HL-60 (cell line): ENCODE measurements at regions not wholly inside any gene's neighbourhood (a gene's known extent, or its start where the extent isn't known, plus 50 kb on each side); places are given as distances from the start of the nearest gene placed in this dataset.
"Not testable (repeated sequence)": the region's sequence is repeated elsewhere in the genome, so short reads cannot be mapped to it uniquely, and the experiment has no call there.

Source experiments
- DNase-seq, 2 experiments: peaks; one replicate each; pipeline ENCODE4 v3.0.0-alpha.2; 2010 to 2020; ENCODE audit warnings: low read depth in 1 of 2, low spot score in 1 of 2
- H3K27ac ChIP-seq: fragments of 250-450 bp; sonication (Bioruptor Pico); replicated peaks from 2 replicates; pipeline ENCODE4 v1.5.1; 2020; ENCODE audit warnings: mild to moderate bottlenecking, moderate library complexity
- H3K27me3 ChIP-seq: fragments of 250-450 bp; sonication (Bioruptor Pico); 2 replicates; pipeline ENCODE4 v1.5.1; 2021; ENCODE audit warnings: mild to moderate bottlenecking, moderate library complexity; ENCODE audit not compliant: insufficient read depth, poor library complexity, severe bottlenecking
- H3K4me3 ChIP-seq: replicated peaks from 2 replicates; pipeline ENCODE4 v1.5.1; 2011; ENCODE audit warnings: mild to moderate bottlenecking, control low read depth, low read length; ENCODE audit not compliant: insufficient read depth
- GABPA ChIP-seq: IDR thresholded peaks from 2 replicates; pipeline ENCODE4 v1.6.1; 2012; ENCODE audit warnings: low read depth
- POLR2AphosphoS5 ChIP-seq: IDR thresholded peaks from 2 replicates; pipeline ENCODE4 v1.6.1; 2012; ENCODE audit warnings: low read depth
- SPI1 ChIP-seq: IDR thresholded peaks from 2 replicates; pipeline ENCODE4 v1.6.1; 2012; ENCODE audit warnings: low read depth, mild to moderate bottlenecking, borderline replicate concordance
- TF ChIP-seq, protein P1 (sequence below): IDR thresholded peaks from 2 replicates; pipeline ENCODE4 v1.6.1; 2012; ENCODE audit warnings: low read depth; ENCODE audit not compliant: insufficient replicate concordance
- TF ChIP-seq, protein P2 (sequence below): IDR thresholded peaks from one replicate; pipeline ENCODE4 v1.5.1; 2011; ENCODE audit warnings: low read length, control low read depth, inconsistent platforms; ENCODE audit not compliant: insufficient read depth

DNA sequence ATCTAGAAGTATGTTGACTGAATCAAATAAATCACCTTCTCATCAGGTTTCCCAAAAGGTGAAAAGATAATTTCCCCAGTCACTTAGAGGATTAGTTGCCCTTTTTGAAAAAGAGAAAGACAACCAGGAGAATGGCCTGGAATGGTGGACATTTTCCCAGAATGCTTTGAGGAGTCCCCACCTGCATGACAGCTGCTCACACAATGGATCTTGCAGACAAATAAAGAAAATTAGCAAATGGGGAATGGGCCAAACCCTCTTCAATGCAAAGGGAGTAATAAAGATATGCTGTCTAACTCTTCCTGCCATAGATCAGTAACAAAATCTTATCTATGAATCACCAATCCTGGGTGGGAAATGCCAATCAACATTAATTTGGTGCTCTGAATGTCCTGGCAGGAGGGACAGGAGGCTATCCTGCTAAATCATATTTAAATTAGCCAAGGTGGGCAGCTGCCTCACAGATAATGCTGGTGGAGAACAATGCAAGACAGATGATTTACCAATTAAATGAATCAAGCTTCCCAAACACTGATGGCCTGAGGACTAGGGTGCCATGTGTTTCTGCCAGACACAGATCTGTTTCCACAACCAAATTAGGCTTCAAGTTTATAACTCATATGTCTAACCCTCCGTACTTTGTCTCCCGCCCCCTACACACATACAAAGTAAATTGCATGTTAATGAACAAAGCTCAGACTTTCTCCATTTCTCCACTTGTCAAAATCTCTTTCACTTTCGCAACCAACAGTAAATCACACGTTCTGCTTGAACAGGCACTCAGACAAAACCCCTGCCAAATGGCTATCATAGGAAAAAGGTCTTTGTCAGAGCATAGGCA is 488.0 kb upstream of the PLXNA2 start:
- peaks cover 4% of the 10 kb centered on the region for H3K27me3 ChIP-seq
- TF ChIP-seq, protein P1, sequence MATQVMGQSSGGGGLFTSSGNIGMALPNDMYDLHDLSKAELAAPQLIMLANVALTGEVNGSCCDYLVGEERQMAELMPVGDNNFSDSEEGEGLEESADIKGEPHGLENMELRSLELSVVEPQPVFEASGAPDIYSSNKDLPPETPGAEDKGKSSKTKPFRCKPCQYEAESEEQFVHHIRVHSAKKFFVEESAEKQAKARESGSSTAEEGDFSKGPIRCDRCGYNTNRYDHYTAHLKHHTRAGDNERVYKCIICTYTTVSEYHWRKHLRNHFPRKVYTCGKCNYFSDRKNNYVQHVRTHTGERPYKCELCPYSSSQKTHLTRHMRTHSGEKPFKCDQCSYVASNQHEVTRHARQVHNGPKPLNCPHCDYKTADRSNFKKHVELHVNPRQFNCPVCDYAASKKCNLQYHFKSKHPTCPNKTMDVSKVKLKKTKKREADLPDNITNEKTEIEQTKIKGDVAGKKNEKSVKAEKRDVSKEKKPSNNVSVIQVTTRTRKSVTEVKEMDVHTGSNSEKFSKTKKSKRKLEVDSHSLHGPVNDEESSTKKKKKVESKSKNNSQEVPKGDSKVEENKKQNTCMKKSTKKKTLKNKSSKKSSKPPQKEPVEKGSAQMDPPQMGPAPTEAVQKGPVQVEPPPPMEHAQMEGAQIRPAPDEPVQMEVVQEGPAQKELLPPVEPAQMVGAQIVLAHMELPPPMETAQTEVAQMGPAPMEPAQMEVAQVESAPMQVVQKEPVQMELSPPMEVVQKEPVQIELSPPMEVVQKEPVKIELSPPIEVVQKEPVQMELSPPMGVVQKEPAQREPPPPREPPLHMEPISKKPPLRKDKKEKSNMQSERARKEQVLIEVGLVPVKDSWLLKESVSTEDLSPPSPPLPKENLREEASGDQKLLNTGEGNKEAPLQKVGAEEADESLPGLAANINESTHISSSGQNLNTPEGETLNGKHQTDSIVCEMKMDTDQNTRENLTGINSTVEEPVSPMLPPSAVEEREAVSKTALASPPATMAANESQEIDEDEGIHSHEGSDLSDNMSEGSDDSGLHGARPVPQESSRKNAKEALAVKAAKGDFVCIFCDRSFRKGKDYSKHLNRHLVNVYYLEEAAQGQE: no peak
- TF ChIP-seq SPI1 (no peak), GABPA (no peak), POLR2AphosphoS5 (no peak)
- TF ChIP-seq, protein P2, sequence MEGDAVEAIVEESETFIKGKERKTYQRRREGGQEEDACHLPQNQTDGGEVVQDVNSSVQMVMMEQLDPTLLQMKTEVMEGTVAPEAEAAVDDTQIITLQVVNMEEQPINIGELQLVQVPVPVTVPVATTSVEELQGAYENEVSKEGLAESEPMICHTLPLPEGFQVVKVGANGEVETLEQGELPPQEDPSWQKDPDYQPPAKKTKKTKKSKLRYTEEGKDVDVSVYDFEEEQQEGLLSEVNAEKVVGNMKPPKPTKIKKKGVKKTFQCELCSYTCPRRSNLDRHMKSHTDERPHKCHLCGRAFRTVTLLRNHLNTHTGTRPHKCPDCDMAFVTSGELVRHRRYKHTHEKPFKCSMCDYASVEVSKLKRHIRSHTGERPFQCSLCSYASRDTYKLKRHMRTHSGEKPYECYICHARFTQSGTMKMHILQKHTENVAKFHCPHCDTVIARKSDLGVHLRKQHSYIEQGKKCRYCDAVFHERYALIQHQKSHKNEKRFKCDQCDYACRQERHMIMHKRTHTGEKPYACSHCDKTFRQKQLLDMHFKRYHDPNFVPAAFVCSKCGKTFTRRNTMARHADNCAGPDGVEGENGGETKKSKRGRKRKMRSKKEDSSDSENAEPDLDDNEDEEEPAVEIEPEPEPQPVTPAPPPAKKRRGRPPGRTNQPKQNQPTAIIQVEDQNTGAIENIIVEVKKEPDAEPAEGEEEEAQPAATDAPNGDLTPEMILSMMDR: no peak
- H3K27ac ChIP-seq: no peak overlapping the region
- no peak overlapping the region for H3K4me3 ChIP-seq
- DNase-seq: no peak

DNA sequence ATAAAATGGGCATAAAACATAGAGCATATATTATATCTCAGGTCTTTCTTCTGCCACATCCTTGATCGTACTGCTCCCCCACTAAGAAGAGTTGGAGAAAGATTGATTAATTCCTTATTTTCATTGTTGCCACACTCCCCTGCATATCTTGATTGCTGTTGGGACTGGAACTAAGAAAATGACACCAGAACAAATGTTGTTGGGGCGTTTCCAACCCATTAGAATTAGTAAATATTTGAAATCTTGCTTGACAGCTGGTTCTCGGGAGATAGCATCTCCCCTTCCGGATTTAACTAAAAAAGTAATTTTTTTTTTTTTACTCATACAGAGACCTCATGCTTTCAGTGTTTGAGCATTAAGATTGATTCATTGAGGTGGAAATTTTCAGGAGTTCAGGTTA is 493.0 kb upstream of the PLXNA2 start:
- no peak overlapping the region for H3K4me3 ChIP-seq

DNA sequence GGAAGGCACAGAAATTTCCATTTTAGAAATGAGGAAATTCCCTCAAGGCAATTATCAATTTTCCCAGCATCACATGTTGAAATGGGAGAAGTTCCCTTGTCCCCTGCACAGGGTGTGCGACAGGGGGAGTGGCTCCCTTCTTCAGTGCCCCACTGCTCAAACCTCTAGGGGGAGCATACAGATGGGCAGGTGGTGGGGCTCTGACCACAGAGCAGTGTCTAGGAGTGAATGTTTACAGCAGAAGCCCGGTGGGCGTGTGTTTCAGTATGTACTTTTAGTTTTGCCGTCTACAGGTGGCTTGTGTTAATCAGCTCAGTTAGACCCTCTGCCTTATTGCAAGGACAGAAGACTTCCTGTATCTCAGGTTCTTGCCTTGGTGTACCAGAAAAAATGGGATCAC is 493.7 kb upstream of the PLXNA2 start:
- H3K4me3 ChIP-seq: no peak overlapping the region
- TF ChIP-seq, protein P2: no peak
- TF ChIP-seq SPI1 (no peak), GABPA (no peak), POLR2AphosphoS5 (no peak)
- TF ChIP-seq, protein P1: no peak
- no peak overlapping the region for H3K27ac ChIP-seq
- H3K27me3 ChIP-seq: no peaks in the 10 kb centered on the region
- DNase-seq: no peak

More for the DNA sequence above, 493.0 kb upstream of the PLXNA2 start:
- no peak for DNase-seq
- no peak overlapping the region for H3K27ac ChIP-seq
- peaks cover 4% of the 10 kb centered on the region for H3K27me3 ChIP-seq
- no peak for TF ChIP-seq POLR2AphosphoS5
- TF ChIP-seq, protein P2: no peak
- TF ChIP-seq SPI1: no peak
- TF ChIP-seq, protein P1: no peak
- no peak for TF ChIP-seq GABPA

DNA sequence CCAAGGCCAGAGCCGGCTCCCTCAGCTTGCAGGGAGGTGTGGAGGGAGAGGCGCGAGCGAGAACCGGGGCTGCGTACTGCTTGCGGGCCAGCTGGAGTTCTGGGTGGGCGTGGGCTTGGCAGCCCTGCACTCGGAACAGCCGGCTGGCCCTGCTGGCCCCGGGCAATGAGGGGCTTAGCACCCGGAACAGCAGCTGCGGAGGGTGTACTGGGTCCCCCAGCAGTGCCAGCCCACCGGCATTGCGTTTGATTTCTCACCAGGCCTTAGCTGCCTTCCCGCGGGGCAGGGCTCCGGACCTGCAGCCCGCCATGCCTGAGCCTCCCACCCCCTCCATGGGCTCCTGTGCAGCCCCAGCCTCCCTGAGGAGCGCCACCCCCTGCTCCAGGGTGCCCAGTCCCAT is 495.5 kb upstream of the PLXNA2 start:
- H3K4me3 ChIP-seq, H3K27ac ChIP-seq, DNase-seq, H3K27me3 ChIP-seq: not testable (repeated sequence)
